Effector CD8-positive, alpha-beta T cell (primary cell): ENCODE measurements at regions not wholly inside any gene's neighbourhood (a gene's known extent, or its start where the extent isn't known, plus 50 kb on each side); places are given as distances from the start of the nearest gene placed in this dataset.

Experiments used
- DNase-seq: peaks from one replicate; lab custom pipeline; 2025; lab: John Stamatoyannopoulos, UW

GRCh38 chr2:8004250-8004681, 677.6 kb upstream of the ID2 start:
- DNase-seq: no peak

GRCh38 chr2:8006181-8006580, 675.7 kb upstream of the ID2 start:
- no peak for DNase-seq

- no peak for DNase-seq
Measured at GRCh38 chr2:8006626-8007025, 675.2 kb upstream of the ID2 start.

- DNase-seq: no peak
Measured at GRCh38 chr2:8009010-8009597, 672.8 kb upstream of the ID2 start.

GRCh38 chr2:8015848-8016600, 665.8 kb upstream of the ID2 start:
- no peak for DNase-seq

DNA sequence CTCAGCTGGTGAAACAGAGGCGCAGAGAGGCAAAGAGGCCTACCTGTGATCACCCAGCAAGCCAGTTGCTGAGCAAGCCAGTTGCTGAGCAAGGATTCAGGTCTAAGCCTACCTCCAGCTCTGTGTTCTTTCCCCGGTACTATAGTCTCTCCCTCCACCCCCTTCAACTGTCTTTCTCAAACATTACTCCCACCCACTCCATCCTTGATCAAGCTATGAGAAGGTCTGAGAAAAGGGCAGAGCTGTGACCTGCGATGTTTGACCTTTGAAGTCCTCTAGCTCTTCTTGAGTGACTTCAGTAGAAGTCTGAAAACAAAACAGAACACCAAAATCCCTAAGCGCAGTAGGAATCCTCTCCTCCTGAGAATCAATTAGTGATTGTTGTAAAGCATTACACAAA, 665.2 kb upstream of the ID2 start:
- DNase-seq: no peak

- DNase-seq: no peak
Measured at GRCh38 chr2:8018956-8019355, 662.9 kb upstream of the ID2 start.

DNA sequence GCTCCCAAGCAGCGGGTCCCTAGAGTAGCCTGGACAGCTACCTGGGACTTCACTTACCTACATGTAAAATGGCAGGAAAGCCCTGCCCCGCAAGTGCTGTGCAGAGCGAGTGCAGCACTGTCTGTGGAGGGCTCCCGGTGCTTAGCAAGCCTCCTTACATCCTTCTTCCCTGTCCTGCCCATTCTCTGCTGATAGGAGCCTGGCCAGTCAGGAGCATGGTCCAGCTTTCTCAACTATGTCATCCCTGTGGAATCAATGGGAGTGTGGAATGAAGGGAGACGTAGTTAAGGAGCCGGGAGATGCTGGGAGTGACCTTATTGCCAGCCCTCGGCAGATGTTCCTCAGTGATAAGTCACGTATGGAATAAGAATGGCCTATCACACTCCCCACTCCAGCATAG, 661.9 kb upstream of the ID2 start:
- DNase-seq: no peak

GRCh38 chr2:8021921-8022320, 659.9 kb upstream of the ID2 start:
- no peak for DNase-seq

- no peak for DNase-seq
Measured at GRCh38 chr2:8022908-8023640, 658.8 kb upstream of the ID2 start.

- DNase-seq: no peak
Measured at GRCh38 chr2:8024506-8024905, 657.4 kb upstream of the ID2 start.

GRCh38 chr2:8026381-8026780, 655.5 kb upstream of the ID2 start:
- DNase-seq: no peak

DNA sequence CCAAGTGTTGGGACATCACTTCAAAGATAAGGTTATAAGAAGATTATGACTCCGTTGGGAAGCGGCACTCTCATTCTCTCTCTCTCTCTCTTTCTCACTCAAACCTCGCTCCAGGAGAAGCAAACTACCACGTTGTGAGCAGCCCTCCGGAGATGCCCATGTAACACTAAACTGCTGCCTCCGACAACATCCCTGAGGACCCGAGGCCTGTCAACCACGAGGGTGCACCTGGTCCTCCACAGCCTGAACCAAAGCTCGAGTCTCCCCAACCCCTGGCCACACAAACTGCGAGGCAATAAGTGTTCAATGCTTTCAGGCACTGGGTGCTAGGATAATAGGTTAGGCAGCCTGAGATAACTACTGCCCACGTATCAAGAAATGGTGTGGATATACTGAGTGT, 654.5 kb upstream of the ID2 start:
- DNase-seq: no peak

DNA sequence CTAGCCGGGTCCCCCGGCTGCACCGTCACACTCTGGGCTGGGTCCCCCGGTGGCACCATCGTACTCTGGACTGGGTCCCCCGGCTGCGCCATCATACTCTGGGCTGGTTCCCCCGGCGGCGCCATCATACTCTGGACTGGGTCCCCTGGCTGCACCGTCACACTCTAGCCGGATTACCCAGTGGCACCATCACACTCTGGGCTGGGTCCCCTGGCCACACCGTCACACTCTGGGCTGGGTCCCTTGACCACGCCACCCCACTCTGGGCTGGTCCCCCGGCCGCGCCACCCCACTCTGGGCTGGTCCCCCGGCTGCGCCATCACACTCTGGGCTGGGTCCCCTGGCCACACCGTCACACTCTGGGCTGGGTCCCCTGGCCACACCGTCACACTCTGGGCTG, 653.8 kb upstream of the ID2 start:
- DNase-seq: no peak

- DNase-seq: no peak
Measured at GRCh38 chr2:8028436-8028835, 653.4 kb upstream of the ID2 start.

DNA sequence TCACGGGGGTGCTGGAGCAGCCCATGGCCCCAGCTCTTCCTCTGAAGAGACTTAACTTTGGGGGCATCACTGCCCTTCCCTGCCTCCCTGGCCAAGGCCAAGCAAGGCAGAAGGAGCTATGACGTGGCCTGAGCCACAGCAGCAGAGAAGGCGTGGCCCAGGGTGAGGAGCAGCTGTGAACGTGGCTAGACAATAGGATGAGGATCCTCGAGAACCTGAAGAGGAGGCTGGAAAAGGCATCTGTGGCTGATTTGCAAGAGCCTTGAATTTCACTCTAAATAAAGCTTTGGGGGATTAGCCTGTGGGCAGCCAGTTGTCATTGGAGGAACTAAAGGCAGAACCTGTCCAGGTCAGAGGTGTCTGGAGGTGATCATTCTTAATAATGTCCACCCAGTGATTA, 652.9 kb upstream of the ID2 start:
- no peak for DNase-seq

DNA sequence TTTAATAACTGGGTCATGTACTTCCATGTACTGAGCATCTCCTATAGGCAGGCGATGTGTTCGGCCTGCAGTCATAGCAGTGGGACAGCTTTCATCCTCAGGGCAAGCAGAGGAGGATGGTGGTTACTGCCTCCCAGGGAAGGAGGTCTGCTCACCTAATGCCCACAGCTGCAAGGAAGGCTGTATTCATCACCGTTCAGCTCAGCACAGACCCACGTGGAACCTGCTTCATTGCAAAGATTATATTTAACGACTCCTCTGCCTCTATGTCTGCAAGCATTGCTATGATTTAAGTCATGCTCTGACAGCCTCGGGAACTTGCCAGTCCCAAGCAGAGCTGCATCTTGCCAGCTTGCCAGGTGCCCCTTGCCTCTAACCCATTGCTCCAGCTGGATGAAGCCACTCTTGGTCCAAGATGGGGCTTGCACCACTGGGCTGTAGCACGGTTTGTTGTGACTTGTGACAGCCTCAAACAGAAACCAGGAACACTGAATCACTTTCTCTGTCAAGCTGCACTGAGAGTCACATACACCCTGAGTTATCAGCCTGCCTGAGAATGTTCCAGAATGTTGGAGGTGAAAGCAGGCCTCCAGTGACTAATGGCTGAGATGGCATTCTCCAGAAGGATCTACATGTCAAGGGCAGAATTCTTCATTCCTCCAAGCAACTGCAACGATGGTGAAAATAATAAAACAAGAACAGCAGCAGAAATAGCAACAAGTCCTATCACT, 651.1 kb upstream of the ID2 start:
- no peak for DNase-seq

DNA sequence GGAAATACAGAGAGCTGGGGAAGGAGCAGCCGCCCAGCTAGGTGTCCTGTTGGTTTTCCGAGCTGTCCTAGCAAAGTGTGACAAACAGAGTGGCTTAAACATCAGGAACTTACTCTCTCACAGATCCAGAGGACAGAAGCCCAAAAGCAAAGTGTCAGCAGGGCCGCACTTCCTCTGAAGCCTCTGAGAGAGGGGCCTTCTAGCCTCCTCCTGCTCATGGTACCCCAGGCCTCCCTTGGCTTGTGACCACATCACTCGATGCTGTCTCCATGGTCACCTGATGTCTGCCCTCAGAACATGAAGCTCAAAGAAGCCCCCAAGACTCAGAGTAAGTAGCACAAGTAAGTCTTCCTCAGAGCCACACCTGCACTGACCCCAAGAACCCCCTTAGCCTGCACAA, 650.5 kb upstream of the ID2 start:
- DNase-seq: no peak

GRCh38 chr2:8033546-8034096, 648.2 kb upstream of the ID2 start:
- DNase-seq: no peak

- no peak for DNase-seq
Measured at GRCh38 chr2:8036366-8036765, 645.5 kb upstream of the ID2 start.

DNA sequence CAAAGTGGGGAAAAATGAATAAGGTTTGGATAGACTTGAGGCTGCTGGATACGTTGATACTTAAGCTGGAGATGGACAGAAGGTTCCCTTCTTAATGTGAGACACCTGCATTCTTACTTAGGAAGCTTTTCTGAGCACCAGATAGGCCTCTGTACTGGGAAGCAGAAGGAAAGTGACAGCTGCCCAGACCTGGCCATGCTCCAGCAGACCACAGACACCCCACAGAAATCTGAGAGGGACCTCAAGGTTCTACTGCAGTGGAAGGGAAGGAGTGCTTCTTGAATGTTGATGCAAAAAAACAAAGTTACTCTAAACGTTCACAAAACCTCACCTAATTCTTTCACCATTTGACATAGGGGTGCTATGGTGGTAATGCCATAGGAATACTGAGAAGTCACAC, 642.1 kb upstream of the ID2 start:
- no peak for DNase-seq

DNA sequence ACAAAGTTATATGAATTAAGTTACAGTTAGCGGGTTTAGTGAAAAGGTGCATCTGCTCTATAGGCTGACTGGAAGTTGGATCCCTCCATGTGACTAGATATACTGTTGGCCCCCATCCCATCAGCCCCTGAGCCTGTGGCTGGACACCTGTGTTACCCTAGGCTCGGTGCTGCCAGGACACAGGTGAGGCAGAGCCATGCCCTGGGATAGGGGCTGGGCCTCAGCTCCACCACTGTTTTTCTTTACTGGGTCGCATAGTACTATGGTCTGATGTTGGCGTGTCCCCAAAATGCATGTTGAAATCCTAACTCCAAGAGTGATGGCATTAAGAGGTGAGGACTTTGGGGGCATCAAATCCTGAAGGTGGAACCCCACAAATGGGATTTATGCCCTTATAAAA, 638.6 kb upstream of the ID2 start:
- DNase-seq: no peak
